GM12878 (cell line): ENCODE measurements at regions not wholly inside any gene's neighbourhood (a gene's known extent, or its start where the extent isn't known, plus 50 kb on each side); places are given as distances from the start of the nearest gene placed in this dataset.

Experiments used
- ATAC-seq: fragments of 200-7000 bp; cut with Tn5 transposase; 3 replicates; pipeline ENCODE4 v1.9.1; 2020; ENCODE audit warnings: mild to moderate bottlenecking, moderate library complexity
- BruUV-seq: library from RNA; stranded (reverse); fragments of 400-500 nt; replicated peaks from 2 replicates; lab custom pipeline; 2021; lab: Mats Ljungman, UMichigan
- CTCF ChIA-PET: fragments of 300-600 bp; sonication (Branson Sonifier 250); formaldehyde crosslinking; extraction: SDS; loops from one replicate; lab custom pipeline; 2021; ENCODE audit warnings: inconsistent platforms; lab: Yijun Ruan, JAX
- POLR2A ChIA-PET: fragments of 350-600 bp; formaldehyde crosslinking; extraction: SDS; loops from one replicate; lab custom pipeline; 2021; ENCODE audit warnings: inconsistent platforms; lab: Charles Lee
- RAD21 ChIA-PET: fragments of 300-600 bp; sonication (Branson Sonifier 250); formaldehyde crosslinking; loops from one replicate; lab custom pipeline; 2023; ENCODE audit warnings: antibody characterized with exemption; ENCODE audit not compliant: unreplicated experiment; lab: Charles Lee
- SMC1A ChIA-PET: fragments of 300-600 bp; sonication (Branson Sonifier 250); formaldehyde crosslinking; loops from one replicate; lab custom pipeline; 2023; ENCODE audit not compliant: unreplicated experiment, uncharacterized antibody; lab: Charles Lee
- DNase-seq: peaks from one replicate; pipeline ENCODE4 v3.0.0-alpha.2; 2011; ENCODE audit warnings: low read depth, low spot score
- FAIRE-seq: peaks from 3 replicates; lab custom pipeline; 2011; peaks lifted over from hg19 to GRCh38; lab: Jason Lieb, UNC
- H2AFZ ChIP-seq: 2 replicates; pipeline ENCODE4 v1.6.0; 2011; ENCODE audit warnings: low read depth, low read length, control low read depth; ENCODE audit not compliant: control insufficient read depth
- H3K27ac ChIP-seq: 2 replicates; pipeline ENCODE4 v1.5.1; 2011; ENCODE audit warnings: control low read depth; ENCODE audit not compliant: control insufficient read depth, insufficient read depth
- H3K27me3 ChIP-seq, 2 experiments: replicated peaks in 1 of 2; 2 replicates each; pipeline versions ENCODE4 v1.6.0 to v1.6.1; 2011; ENCODE audit warnings: low read length in 1 of 2; ENCODE audit not compliant: control insufficient read depth in 2 of 2, insufficient read depth in 2 of 2
- H3K36me3 ChIP-seq, 2 experiments: 2 replicates each; pipeline ENCODE4 v1.5.1; 2011; ENCODE audit warnings: low read length in 1 of 2; ENCODE audit not compliant: control insufficient read depth in 2 of 2, insufficient read depth in 2 of 2
- H3K4me1 ChIP-seq: 2 replicates; pipeline ENCODE4 v1.6.1; 2011; ENCODE audit warnings: mild to moderate bottlenecking, low read length, moderate library complexity, mixed read lengths; ENCODE audit not compliant: control insufficient read depth, insufficient read depth
- H3K4me2 ChIP-seq: 2 replicates; pipeline ENCODE4 v1.6.0; 2011; ENCODE audit warnings: control low read depth; ENCODE audit not compliant: control insufficient read depth, insufficient read depth
- H3K4me3 ChIP-seq: fragments of 200-600 bp; sonication (generic); 2 replicates; pipeline ENCODE4 v1.5.1; 2016
- H3K79me2 ChIP-seq: 2 replicates; pipeline ENCODE4 v1.6.0; 2011; ENCODE audit warnings: low read length; ENCODE audit not compliant: control insufficient read depth, insufficient read depth
- H3K9ac ChIP-seq: 2 replicates; pipeline ENCODE4 v1.8.0; 2011; ENCODE audit warnings: low read length, control low read depth, mixed read lengths; ENCODE audit not compliant: control insufficient read depth, insufficient read depth
- H3K9me3 ChIP-seq: replicated peaks from 3 replicates; pipeline ENCODE4 v1.5.1; 2011; ENCODE audit warnings: mild to moderate bottlenecking, low read length; ENCODE audit not compliant: control insufficient read depth, insufficient read depth
- H4K20me1 ChIP-seq: 2 replicates; pipeline ENCODE4 v1.6.0; 2011; ENCODE audit not compliant: control insufficient read depth, insufficient read depth
- BCLAF1 ChIP-seq: fragments of 450-650 bp; IDR thresholded peaks from 2 replicates; pipeline ENCODE4 v1.6.1; 2017; ENCODE audit warnings: antibody characterized with exemption, mild to moderate bottlenecking, moderate library complexity
- IKZF2 ChIP-seq, 2 experiments: fragments of 450-650 bp; IDR thresholded peaks; 2 replicates each; pipeline ENCODE4 v1.6.1; 2017; ENCODE audit warnings: mild to moderate bottlenecking in 2 of 2, moderate library complexity in 2 of 2
- NR2C2 ChIP-seq: IDR thresholded peaks from 2 replicates; pipeline ENCODE4 v1.6.1; 2011; ENCODE audit warnings: borderline replicate concordance, low read depth; ENCODE audit not compliant: control insufficient read depth, insufficient read length
- POLR2A ChIP-seq: IDR thresholded peaks from 2 replicates; pipeline ENCODE4 v1.6.1; 2011; ENCODE audit warnings: low read depth, mild to moderate bottlenecking, low read length
- SPI1 ChIP-seq: IDR thresholded peaks from 2 replicates; pipeline ENCODE4 v1.6.1; 2011; ENCODE audit warnings: low read depth, mild to moderate bottlenecking, low read length, moderate library complexity, borderline replicate concordance; ENCODE audit not compliant: insufficient read depth
- ZNF592 ChIP-seq: fragments of 450-650 bp; IDR thresholded peaks from 2 replicates; pipeline ENCODE4 v1.6.1; 2017; ENCODE audit warnings: mild to moderate bottlenecking, moderate library complexity
- WGBS: methylation state at CpG from one replicate; pipeline ENCODE4 v1.1.6; 2016; ENCODE audit warnings: low lambda C conversion rate; ENCODE audit not compliant: insufficient replicate concordance, insufficient coverage; ENCODE audit errors: missing lambda C conversion rate; 5-methylcytosine and 5-hydroxymethylcytosine counted together
- in situ Hi-C: fragments of 300-500 bp; cut with MboI; formaldehyde crosslinking; loops from 9 replicates; pipeline ENCODE4 v1.14.3; 2018; ENCODE audit warnings: mixed read lengths
- intact Hi-C: fragments of 100-400 bp; cut with micrococcal nuclease; formaldehyde crosslinking; loops from one replicate; pipeline ENCODE4 v1.14.2; 2022; ENCODE audit not compliant: unreplicated experiment

DNA sequence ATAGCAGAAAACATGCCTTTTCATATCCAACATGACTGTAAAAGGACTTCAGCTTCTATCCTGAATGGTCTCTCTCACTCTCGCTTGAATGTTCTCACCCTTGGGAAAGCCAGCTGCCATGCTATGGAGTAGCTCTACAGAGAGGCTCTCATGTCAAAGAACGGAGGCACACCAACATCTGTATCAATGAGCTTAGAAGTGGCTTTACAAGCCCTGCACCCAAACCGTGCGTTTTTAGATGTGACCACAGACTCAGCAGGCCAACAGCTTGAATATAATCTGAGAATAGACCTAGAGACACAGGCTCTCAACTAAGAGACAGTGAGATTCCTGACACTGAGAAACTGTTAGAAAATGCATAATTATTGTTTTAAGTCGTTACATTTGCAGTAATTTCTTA, 1231.6 kb upstream of the CDH9 start:
- Histone ChIP-seq H3K4me3 (no peak overlapping the region), H3K4me1 (no peaks in the 10 kb centered on the region), H3K36me3 (no peaks in the 10 kb centered on the region), H3K27me3 (no peaks in the 10 kb centered on the region), H2AFZ (no peak overlapping the region), H3K79me2 (no peaks in the 10 kb centered on the region), H3K4me2 (no peak overlapping the region), H3K27ac (no peak overlapping the region), H3K9me3 (no peaks in the 10 kb centered on the region), H3K9ac (no peak overlapping the region), H4K20me1 (no peaks in the 10 kb centered on the region)
- intact Hi-C loops (no loop called here), in situ Hi-C loops (no loop called here)
- CTCF ChIA-PET, result interaction anchor here (0.9 kb wide), 1 partner anchor 16 kb away, joined by 4 read pairs; no protein-coding TSS in a partner anchor
- FAIRE-seq, result no peak
- BruUV-seq, result no TSS peak
- RAD21 ChIA-PET, result no interaction called here
- ATAC-seq, result no peak
- POLR2A ChIA-PET, result no interaction called here
- TF ChIP-seq NR2C2, result no peak
- TF ChIP-seq IKZF2 (IDR thresholded peaks at IDR 0.05), result no peak
- TF ChIP-seq BCLAF1, result no peak
- no peak for TF ChIP-seq ZNF592
- no peak for TF ChIP-seq SPI1
- no peak for TF ChIP-seq POLR2A
- WGBS, result 16% methylated on average over 4 of the region's 5 CpGs
- SMC1A ChIA-PET, result interaction anchor here (0.6 to 1.9 kb wide), 2 partner anchors 12 to 182 kb away, joined by 3 to 5 read pairs; no protein-coding TSS in a partner anchor
- no peak for DNase-seq
